HEK293 (cell line): ENCODE measurements at regions not wholly inside any gene's neighbourhood (a gene's known extent, or its start where the extent isn't known, plus 50 kb on each side); places are given as distances from the start of the nearest gene placed in this dataset.

ENCODE experiments used
- KLF16 ChIP-seq: fragments of 450-650 bp; formaldehyde crosslinking; IDR thresholded peaks from 2 replicates; pipeline ENCODE4 v1.5.1; 2017; ENCODE audit warnings: missing biosample characterization, missing genetic modification characterization
- TCF7L2 ChIP-seq: IDR thresholded peaks from 2 replicates; pipeline ENCODE4 v1.6.1; 2011; ENCODE audit warnings: low read depth, mild to moderate bottlenecking, inconsistent platforms, low read length, moderate library complexity, borderline replicate concordance
- ZFP3 ChIP-seq: fragments of 450-650 bp; formaldehyde crosslinking; IDR thresholded peaks from 2 replicates; pipeline ENCODE4 v1.5.1; 2016; ENCODE audit warnings: low read depth, missing biosample characterization, missing genetic modification characterization
- ZFP37 ChIP-seq: fragments of 450-650 bp; formaldehyde crosslinking; IDR thresholded peaks from 2 replicates; pipeline ENCODE4 v1.5.1; 2016; ENCODE audit warnings: missing biosample characterization, missing genetic modification characterization
- ZIC2 ChIP-seq: fragments of 450-650 bp; formaldehyde crosslinking; IDR thresholded peaks from 2 replicates; pipeline ENCODE4 v1.5.1; 2016; ENCODE audit warnings: missing biosample characterization, missing genetic modification characterization
- ZNF274 ChIP-seq, 2 experiments: fragments of 200-500 bp in 1 of 2; fragments of 450-650 bp in 1 of 2; sonication (Bioruptor generic) in 1 of 2; formaldehyde crosslinking in 1 of 2; IDR thresholded peaks; 2 replicates each; pipeline versions ENCODE4 v1.5.1 to v1.6.1; 2014 to 2016; ENCODE audit warnings: borderline replicate concordance in 1 of 2, inconsistent platforms in 1 of 2, low read length in 1 of 2, missing biosample characterization in 1 of 2, missing genetic modification characterization in 1 of 2
- ZNF311 ChIP-seq: fragments of 450-650 bp; formaldehyde crosslinking; IDR thresholded peaks from 2 replicates; pipeline ENCODE4 v1.5.1; 2017; ENCODE audit warnings: missing biosample characterization, missing genetic modification characterization, borderline replicate concordance
- ZNF558 ChIP-seq: fragments of 450-650 bp; formaldehyde crosslinking; IDR thresholded peaks from 2 replicates; pipeline ENCODE4 v1.5.1; 2016; ENCODE audit warnings: missing biosample characterization, missing genetic modification characterization
- ZNF791 ChIP-seq: fragments of 450-650 bp; formaldehyde crosslinking; IDR thresholded peaks from 2 replicates; pipeline ENCODE4 v1.5.1; 2016; ENCODE audit warnings: missing biosample characterization, missing genetic modification characterization
- TF ChIP-seq, protein P1 (sequence below): fragments of 450-650 bp; formaldehyde crosslinking; IDR thresholded peaks from 2 replicates; pipeline ENCODE4 v1.5.1; 2016; ENCODE audit warnings: missing biosample characterization, missing genetic modification characterization
- TF ChIP-seq, protein P2 (sequence below): fragments of 450-650 bp; formaldehyde crosslinking; IDR thresholded peaks from 2 replicates; pipeline ENCODE4 v1.5.1; 2016; ENCODE audit warnings: missing biosample characterization, missing genetic modification characterization
- TF ChIP-seq, protein P3 (sequence below): fragments of 450-650 bp; formaldehyde crosslinking; IDR thresholded peaks from 2 replicates; pipeline ENCODE4 v1.5.1; 2016; ENCODE audit warnings: missing biosample characterization, missing genetic modification characterization, low read depth

DNA sequence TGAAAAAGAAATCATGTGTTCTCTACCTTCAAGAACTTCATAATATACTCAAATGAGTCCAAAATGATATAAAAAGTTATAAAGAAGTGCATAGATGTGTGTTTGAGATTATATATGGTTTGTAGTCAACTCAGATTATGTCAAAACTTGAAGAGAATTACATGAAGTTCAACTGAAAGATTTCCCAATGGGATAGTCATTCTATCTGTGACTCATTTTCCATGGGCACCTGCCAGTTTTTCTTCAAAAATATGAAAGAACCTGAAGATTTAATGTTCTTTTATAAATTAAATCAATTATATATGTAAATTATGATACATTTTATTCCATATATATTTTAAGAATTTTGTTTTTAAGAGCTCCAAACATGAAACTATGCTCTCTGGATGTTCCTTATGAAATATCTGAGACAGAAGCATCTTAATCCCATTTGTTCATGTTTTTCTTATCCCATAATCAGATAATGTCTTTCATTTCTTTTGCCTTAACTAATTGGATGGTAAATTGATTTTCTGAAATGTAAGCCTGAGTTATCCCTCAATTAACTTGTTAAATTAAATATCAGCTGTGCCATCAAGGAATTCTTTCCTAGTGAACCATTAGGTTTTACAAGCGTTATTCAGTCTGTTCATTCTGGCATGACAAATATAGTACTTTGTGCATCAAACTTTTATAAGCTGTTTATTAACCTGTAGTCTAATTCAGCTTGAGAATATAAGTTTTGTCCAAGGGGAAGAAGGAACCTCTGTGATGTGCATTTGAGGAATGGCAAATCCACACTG lies 387.1 kb downstream of the IPMK start:
- TF ChIP-seq ZFP3 (tag by site-specific recombination): no peak
- TF ChIP-seq, protein P1, sequence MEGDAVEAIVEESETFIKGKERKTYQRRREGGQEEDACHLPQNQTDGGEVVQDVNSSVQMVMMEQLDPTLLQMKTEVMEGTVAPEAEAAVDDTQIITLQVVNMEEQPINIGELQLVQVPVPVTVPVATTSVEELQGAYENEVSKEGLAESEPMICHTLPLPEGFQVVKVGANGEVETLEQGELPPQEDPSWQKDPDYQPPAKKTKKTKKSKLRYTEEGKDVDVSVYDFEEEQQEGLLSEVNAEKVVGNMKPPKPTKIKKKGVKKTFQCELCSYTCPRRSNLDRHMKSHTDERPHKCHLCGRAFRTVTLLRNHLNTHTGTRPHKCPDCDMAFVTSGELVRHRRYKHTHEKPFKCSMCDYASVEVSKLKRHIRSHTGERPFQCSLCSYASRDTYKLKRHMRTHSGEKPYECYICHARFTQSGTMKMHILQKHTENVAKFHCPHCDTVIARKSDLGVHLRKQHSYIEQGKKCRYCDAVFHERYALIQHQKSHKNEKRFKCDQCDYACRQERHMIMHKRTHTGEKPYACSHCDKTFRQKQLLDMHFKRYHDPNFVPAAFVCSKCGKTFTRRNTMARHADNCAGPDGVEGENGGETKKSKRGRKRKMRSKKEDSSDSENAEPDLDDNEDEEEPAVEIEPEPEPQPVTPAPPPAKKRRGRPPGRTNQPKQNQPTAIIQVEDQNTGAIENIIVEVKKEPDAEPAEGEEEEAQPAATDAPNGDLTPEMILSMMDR (tag by site-specific recombination): no peak
- TF ChIP-seq, protein P2, sequence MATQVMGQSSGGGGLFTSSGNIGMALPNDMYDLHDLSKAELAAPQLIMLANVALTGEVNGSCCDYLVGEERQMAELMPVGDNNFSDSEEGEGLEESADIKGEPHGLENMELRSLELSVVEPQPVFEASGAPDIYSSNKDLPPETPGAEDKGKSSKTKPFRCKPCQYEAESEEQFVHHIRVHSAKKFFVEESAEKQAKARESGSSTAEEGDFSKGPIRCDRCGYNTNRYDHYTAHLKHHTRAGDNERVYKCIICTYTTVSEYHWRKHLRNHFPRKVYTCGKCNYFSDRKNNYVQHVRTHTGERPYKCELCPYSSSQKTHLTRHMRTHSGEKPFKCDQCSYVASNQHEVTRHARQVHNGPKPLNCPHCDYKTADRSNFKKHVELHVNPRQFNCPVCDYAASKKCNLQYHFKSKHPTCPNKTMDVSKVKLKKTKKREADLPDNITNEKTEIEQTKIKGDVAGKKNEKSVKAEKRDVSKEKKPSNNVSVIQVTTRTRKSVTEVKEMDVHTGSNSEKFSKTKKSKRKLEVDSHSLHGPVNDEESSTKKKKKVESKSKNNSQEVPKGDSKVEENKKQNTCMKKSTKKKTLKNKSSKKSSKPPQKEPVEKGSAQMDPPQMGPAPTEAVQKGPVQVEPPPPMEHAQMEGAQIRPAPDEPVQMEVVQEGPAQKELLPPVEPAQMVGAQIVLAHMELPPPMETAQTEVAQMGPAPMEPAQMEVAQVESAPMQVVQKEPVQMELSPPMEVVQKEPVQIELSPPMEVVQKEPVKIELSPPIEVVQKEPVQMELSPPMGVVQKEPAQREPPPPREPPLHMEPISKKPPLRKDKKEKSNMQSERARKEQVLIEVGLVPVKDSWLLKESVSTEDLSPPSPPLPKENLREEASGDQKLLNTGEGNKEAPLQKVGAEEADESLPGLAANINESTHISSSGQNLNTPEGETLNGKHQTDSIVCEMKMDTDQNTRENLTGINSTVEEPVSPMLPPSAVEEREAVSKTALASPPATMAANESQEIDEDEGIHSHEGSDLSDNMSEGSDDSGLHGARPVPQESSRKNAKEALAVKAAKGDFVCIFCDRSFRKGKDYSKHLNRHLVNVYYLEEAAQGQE (tag by site-specific recombination): no peak
- TF ChIP-seq ZNF311: no peak
- TF ChIP-seq ZIC2 (tag by site-specific recombination): no peak
- TF ChIP-seq ZFP37: no peak
- no peak for TF ChIP-seq TCF7L2
- no peak for TF ChIP-seq ZNF558 (tag by site-specific recombination)
- TF ChIP-seq KLF16 (tag by site-specific recombination): no peak
- TF ChIP-seq ZNF274 (IDR thresholded peaks at IDR 0.05; ENCODE audit: low read length): no peak
- TF ChIP-seq ZNF274 (tag by site-specific recombination; IDR thresholded peaks at IDR 0.05; ENCODE audit: borderline replicate concordance): no peak
- TF ChIP-seq ZNF791: no peak
- TF ChIP-seq, protein P3, sequence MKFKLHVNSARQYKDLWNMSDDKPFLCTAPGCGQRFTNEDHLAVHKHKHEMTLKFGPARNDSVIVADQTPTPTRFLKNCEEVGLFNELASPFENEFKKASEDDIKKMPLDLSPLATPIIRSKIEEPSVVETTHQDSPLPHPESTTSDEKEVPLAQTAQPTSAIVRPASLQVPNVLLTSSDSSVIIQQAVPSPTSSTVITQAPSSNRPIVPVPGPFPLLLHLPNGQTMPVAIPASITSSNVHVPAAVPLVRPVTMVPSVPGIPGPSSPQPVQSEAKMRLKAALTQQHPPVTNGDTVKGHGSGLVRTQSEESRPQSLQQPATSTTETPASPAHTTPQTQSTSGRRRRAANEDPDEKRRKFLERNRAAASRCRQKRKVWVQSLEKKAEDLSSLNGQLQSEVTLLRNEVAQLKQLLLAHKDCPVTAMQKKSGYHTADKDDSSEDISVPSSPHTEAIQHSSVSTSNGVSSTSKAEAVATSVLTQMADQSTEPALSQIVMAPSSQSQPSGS (tag by site-specific recombination): no peak
